GM12892 (cell line): ENCODE measurements at regions not wholly inside any gene's neighbourhood (a gene's known extent, or its start where the extent isn't known, plus 50 kb on each side); places are given as distances from the start of the nearest gene placed in this dataset.

Experiments used
- POLR2A ChIP-seq: IDR thresholded peaks from 2 replicates; pipeline ENCODE4 v1.6.1; 2011; ENCODE audit warnings: low read depth, low read length, control low read depth
- POLR2AphosphoS5 ChIP-seq: IDR thresholded peaks from 2 replicates; pipeline ENCODE4 v1.6.1; 2011; ENCODE audit warnings: low read depth, low read length, control low read depth
- TAF1 ChIP-seq: IDR thresholded peaks from 2 replicates; pipeline ENCODE4 v1.6.1; 2011; ENCODE audit warnings: low read depth, mild to moderate bottlenecking, control low read depth, low read length, borderline replicate concordance

- no peak for TF ChIP-seq POLR2AphosphoS5
- no peak for TF ChIP-seq POLR2A
- TF ChIP-seq TAF1: no peak
Observed at GRCh38 chr5:88391991-88392390, 123.3 kb upstream of the TMEM161B start.
